ENCODE measurements at regions not wholly inside any gene's neighbourhood (a gene's known extent, or its start where the extent isn't known, plus 50 kb on each side); places are given as distances from the start of the nearest gene placed in this dataset.

- peak in 3 of 4 experiments; percentile 27 to 56 (median 27) for TF ChIP-seq CTCF (IDR thresholded peaks at IDR 0.05)
- TF ChIP-seq POLR2A (IDR thresholded peaks at IDR 0.05) = no peak
These were observed 144.0 kb upstream of the PDZRN3 start for GRCh38 chr3:73768524-73769308.

Data from prostate gland (tissue), 2 donors.